ENCODE measurements at regions not wholly inside any gene's neighbourhood (a gene's known extent, or its start where the extent isn't known, plus 50 kb on each side); places are given as distances from the start of the nearest gene placed in this dataset.

DNA sequence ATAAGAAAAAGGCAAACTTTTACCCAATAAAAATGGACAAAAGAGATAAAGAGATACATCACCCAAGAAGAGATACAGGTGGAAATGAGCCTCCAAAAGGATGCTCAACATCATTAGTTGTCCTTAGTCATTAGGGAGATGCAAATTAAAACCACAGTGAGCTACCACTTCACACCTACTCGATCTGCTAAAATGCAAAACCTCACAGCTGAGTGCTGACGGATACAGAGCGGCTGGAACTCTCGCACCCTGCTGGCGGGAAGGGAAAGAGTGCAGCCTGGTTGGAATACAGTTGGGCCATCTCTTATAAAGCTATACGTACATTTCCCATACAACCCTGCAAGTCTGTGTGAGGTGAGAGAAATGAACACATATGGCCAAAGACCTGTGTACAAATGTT lies 78.5 kb upstream of the PRR20G start:
- CTCF ChIA-PET, result no interaction called here
- Histone ChIP-seq H3K27ac (no peak overlapping the region), H3K4me3 (no peak overlapping the region), H4K20me1 (ENCODE audit: insufficient read depth) (no peaks in the 10 kb centered on the region), H3K4me1 (replicated peaks; ENCODE audit: insufficient read depth) (no peaks in the 10 kb centered on the region), H3K9me2 (ENCODE audit: insufficient read depth) (no peaks in the 10 kb centered on the region), H3K4me2 (no peak overlapping the region), H3F3A (ENCODE audit: insufficient read depth, low read depth) (no peaks in the 10 kb centered on the region), H3K9me3 (ENCODE audit: insufficient read depth, low read depth) (no peaks in the 10 kb centered on the region), H2AFZ (no peak overlapping the region), H3K36me3 (ENCODE audit: low read depth) (no peaks in the 10 kb centered on the region), H3K79me2 (ENCODE audit: low read depth) (no peaks in the 10 kb centered on the region), H3K27me3 (ENCODE audit: insufficient read depth, low read depth) (peaks cover 41% of the 10 kb centered on the region)
- POLR2A ChIA-PET (ENCODE audit: unreplicated experiment), result no interaction called here
- intact Hi-C loops (cut with micrococcal nuclease; ENCODE audit: unreplicated experiment), result no loop called here
- no peak for TF ChIP-seq EZH2 (IDR thresholded peaks at IDR 0.05; ENCODE audit: low read depth)
- TF ChIP-seq, protein P1, sequence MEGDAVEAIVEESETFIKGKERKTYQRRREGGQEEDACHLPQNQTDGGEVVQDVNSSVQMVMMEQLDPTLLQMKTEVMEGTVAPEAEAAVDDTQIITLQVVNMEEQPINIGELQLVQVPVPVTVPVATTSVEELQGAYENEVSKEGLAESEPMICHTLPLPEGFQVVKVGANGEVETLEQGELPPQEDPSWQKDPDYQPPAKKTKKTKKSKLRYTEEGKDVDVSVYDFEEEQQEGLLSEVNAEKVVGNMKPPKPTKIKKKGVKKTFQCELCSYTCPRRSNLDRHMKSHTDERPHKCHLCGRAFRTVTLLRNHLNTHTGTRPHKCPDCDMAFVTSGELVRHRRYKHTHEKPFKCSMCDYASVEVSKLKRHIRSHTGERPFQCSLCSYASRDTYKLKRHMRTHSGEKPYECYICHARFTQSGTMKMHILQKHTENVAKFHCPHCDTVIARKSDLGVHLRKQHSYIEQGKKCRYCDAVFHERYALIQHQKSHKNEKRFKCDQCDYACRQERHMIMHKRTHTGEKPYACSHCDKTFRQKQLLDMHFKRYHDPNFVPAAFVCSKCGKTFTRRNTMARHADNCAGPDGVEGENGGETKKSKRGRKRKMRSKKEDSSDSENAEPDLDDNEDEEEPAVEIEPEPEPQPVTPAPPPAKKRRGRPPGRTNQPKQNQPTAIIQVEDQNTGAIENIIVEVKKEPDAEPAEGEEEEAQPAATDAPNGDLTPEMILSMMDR (conservative IDR thresholded peaks at IDR 0.05), result no peak
- no TSS peak for BruUV-seq (replicated peaks)
- DNase-seq, result no peak

DNA sequence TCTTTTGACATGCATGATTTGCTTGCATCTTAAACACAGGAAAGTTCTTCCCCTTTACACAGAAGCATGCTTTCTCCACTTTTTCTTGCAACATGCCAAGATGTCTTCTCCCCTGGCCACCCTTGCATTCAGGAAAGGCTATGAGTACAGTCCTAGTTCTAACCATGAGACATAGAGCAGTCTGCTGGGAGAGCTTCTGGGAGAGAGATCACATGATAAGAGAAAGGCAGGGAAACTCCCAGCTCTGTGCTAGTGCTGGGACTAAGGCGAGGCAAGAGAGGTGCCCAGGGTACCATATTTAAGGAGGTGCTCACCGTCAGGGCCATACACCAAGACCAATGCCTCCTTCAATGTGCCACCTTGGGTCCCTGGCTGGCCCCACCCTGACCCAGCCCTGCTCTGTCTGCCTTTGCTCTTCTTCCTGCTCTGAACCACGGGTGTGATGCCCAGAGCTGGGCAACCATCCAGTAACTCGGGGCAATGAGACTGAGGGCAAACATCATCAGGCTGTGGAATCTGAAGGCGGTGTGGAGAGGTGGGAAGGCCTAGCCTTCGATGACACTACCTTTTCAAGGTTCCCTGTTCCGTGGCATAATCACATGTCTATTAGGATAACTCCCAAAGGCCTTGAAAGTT lies 77.4 kb upstream of the PRR20G start:
- no peak overlapping the region for H3K4me3 ChIP-seq
- H3K9me3 ChIP-seq (ENCODE audit: insufficient read depth, low read depth), result no peaks in the 10 kb centered on the region
- H3K4me1 ChIP-seq (replicated peaks; ENCODE audit: insufficient read depth), result no peaks in the 10 kb centered on the region
- no peak overlapping the region for H2AFZ ChIP-seq
- intact Hi-C loops (cut with micrococcal nuclease; ENCODE audit: unreplicated experiment), result no loop called here
- DNase-seq, result no peak
- CTCF ChIA-PET, result no interaction called here
- no peaks in the 10 kb centered on the region for H3F3A ChIP-seq (ENCODE audit: insufficient read depth, low read depth)
- peaks cover 40% of the 10 kb centered on the region for H3K27me3 ChIP-seq (ENCODE audit: insufficient read depth, low read depth)
- H3K27ac ChIP-seq, result no peak overlapping the region
- no TSS peak for BruUV-seq (replicated peaks)
- H4K20me1 ChIP-seq (ENCODE audit: insufficient read depth), result no peaks in the 10 kb centered on the region
- no peak overlapping the region for H3K4me2 ChIP-seq
- no peaks in the 10 kb centered on the region for H3K79me2 ChIP-seq (ENCODE audit: low read depth)
- TF ChIP-seq EZH2 (IDR thresholded peaks at IDR 0.05; ENCODE audit: low read depth), result no peak
- TF ChIP-seq, protein P1 (conservative IDR thresholded peaks at IDR 0.05), result no peak
- no peaks in the 10 kb centered on the region for H3K9me2 ChIP-seq (ENCODE audit: insufficient read depth)
- POLR2A ChIA-PET (ENCODE audit: unreplicated experiment), result no interaction called here
- no peaks in the 10 kb centered on the region for H3K36me3 ChIP-seq (ENCODE audit: low read depth)

DNA sequence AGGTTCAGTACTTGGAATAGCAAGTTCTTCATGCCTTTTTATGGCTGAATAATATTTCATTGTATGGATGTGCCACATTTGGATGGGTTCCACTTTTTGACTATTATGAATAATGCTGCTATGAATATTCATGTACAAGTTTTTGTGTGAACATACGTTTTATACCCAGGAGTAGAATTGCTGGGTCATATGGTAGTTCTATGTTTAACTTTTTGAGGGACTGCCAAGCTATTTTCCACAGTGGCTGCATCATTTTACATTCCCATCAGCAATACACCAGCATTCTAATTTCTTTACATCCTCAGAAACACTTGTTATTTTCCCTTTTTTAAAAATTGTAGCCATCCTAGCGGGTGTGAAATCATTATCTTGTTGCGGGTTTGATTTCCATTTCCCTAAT lies 76.0 kb upstream of the PRR20G start:
- no peaks in the 10 kb centered on the region for H3F3A ChIP-seq (ENCODE audit: insufficient read depth, low read depth)
- H3K27ac ChIP-seq, result no peak overlapping the region
- no peaks in the 10 kb centered on the region for H3K9me2 ChIP-seq (ENCODE audit: insufficient read depth)
- no peak overlapping the region for H2AFZ ChIP-seq
- ChIA-PET POLR2A (ENCODE audit: unreplicated experiment) (no interaction called here), CTCF (no interaction called here)
- H4K20me1 ChIP-seq (ENCODE audit: insufficient read depth), result no peaks in the 10 kb centered on the region
- intact Hi-C loops (cut with micrococcal nuclease; ENCODE audit: unreplicated experiment), result no loop called here
- no peak overlapping the region for H3K4me2 ChIP-seq
- H3K4me1 ChIP-seq (replicated peaks; ENCODE audit: insufficient read depth), result no peaks in the 10 kb centered on the region
- DNase-seq, result no peak
- no peaks in the 10 kb centered on the region for H3K9me3 ChIP-seq (ENCODE audit: insufficient read depth, low read depth)
- H3K79me2 ChIP-seq (ENCODE audit: low read depth), result no peaks in the 10 kb centered on the region
- no peak overlapping the region for H3K4me3 ChIP-seq
- H3K36me3 ChIP-seq (ENCODE audit: low read depth), result no peaks in the 10 kb centered on the region
- TF ChIP-seq EZH2 (IDR thresholded peaks at IDR 0.05; ENCODE audit: low read depth), result no peak
- TF ChIP-seq, protein P1 (conservative IDR thresholded peaks at IDR 0.05), result no peak
- H3K27me3 ChIP-seq (ENCODE audit: insufficient read depth, low read depth), result peaks cover 35% of the 10 kb centered on the region
- BruUV-seq (replicated peaks), result no TSS peak
